Testis (tissue), 2 donors: ENCODE measurements at regions not wholly inside any gene's neighbourhood (a gene's known extent, or its start where the extent isn't known, plus 50 kb on each side); places are given as distances from the start of the nearest gene placed in this dataset.

ENCODE experiments used
- POLR2A ChIP-seq: fragments of 450-650 bp; IDR thresholded peaks from one replicate; pipeline ENCODE4 v1.6.1; 2017; ENCODE audit warnings: antibody characterized with exemption, mild to moderate bottlenecking, moderate library complexity
- TF ChIP-seq, protein P1 (sequence below), 3 experiments: fragments of 450-650 bp in 2 of 3; fragments of 200-600 bp in 1 of 3; sonication (generic) in 1 of 3; IDR thresholded peaks; one replicate each; pipeline ENCODE4 v1.5.1; 2016 to 2019; ENCODE audit warnings: antibody characterized with exemption in 3 of 3, mild to moderate bottlenecking in 2 of 3, moderate library complexity in 1 of 3

DNA sequence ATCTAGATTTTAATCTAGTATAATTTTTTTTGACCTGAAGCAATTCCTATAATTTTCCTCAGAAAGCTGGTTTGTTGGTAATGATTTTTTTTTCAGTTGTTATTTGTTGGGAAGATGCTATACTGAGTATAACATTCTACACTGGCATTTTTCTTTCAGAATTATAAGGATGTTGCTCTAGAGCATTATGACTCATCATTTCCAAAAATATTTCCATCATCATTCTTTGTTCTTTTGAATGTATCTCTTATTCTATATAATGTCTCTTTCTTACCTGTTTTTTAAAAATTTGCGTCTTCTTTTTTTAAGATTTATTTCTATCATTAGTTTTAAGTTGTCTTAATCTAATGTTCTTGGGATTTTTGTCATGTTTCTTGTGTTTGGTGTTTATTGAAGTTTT is 356.5 kb upstream of the KCND2 start:
- TF ChIP-seq, protein P1, sequence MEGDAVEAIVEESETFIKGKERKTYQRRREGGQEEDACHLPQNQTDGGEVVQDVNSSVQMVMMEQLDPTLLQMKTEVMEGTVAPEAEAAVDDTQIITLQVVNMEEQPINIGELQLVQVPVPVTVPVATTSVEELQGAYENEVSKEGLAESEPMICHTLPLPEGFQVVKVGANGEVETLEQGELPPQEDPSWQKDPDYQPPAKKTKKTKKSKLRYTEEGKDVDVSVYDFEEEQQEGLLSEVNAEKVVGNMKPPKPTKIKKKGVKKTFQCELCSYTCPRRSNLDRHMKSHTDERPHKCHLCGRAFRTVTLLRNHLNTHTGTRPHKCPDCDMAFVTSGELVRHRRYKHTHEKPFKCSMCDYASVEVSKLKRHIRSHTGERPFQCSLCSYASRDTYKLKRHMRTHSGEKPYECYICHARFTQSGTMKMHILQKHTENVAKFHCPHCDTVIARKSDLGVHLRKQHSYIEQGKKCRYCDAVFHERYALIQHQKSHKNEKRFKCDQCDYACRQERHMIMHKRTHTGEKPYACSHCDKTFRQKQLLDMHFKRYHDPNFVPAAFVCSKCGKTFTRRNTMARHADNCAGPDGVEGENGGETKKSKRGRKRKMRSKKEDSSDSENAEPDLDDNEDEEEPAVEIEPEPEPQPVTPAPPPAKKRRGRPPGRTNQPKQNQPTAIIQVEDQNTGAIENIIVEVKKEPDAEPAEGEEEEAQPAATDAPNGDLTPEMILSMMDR (IDR thresholded peaks at IDR 0.05): no peak
- no peak for TF ChIP-seq POLR2A
